ENCODE measurements at regions not wholly inside any gene's neighbourhood (a gene's known extent, or its start where the extent isn't known, plus 50 kb on each side); places are given as distances from the start of the nearest gene placed in this dataset.

- peaks cover 7% of the 10 kb centered on the region for H3K4me1 Mint-ChIP-seq
- no peak overlapping the region for H3K27ac Mint-ChIP-seq
- H3K27me3 Mint-ChIP-seq (ENCODE audit: low read depth): no peaks in the 10 kb centered on the region
Measured at GRCh38 chr11:90392692-90393091, 169.8 kb upstream of the CHORDC1 start.

GRCh38 chr11:90391756-90392155, 168.9 kb upstream of the CHORDC1 start:
- no peak for DNase-seq (ENCODE audit: low spot score in 2 of 2, unreplicated experiment in 2 of 2)

More at GRCh38 chr11:90392692-90393091, 169.8 kb upstream of the CHORDC1 start:
- no peak for TF ChIP-seq CTCF (IDR thresholded peaks at IDR 0.05; ENCODE audit: unreplicated experiment)
- no peaks in the 10 kb centered on the region for H3K36me3 Mint-ChIP-seq
- no peak for DNase-seq (ENCODE audit: low spot score in 2 of 2, unreplicated experiment in 2 of 2)
- no peak overlapping the region for H3K4me3 Mint-ChIP-seq
- H3K9me3 Mint-ChIP-seq: peaks cover 15% of the 10 kb centered on the region

GRCh38 chr11:90380206-90380605, 157.4 kb upstream of the CHORDC1 start:
- Mint-ChIP-seq H3K4me1 (no peaks in the 10 kb centered on the region), H3K27ac (no peak overlapping the region), H3K9me3 (peaks cover 14% of the 10 kb centered on the region), H3K36me3 (peaks cover 2% of the 10 kb centered on the region), H3K4me3 (no peak overlapping the region), H3K27me3 (ENCODE audit: low read depth) (no peaks in the 10 kb centered on the region)
- no peak for DNase-seq (ENCODE audit: low spot score in 2 of 2, unreplicated experiment in 2 of 2)
- no peak for TF ChIP-seq CTCF (IDR thresholded peaks at IDR 0.05; ENCODE audit: unreplicated experiment)

More at GRCh38 chr11:90391756-90392155, 168.9 kb upstream of the CHORDC1 start:
- no peak overlapping the region for H3K4me3 Mint-ChIP-seq
- peaks cover 7% of the 10 kb centered on the region for H3K4me1 Mint-ChIP-seq
- TF ChIP-seq CTCF (IDR thresholded peaks at IDR 0.05; ENCODE audit: unreplicated experiment): no peak
- no peak overlapping the region for H3K27ac Mint-ChIP-seq
- H3K36me3 Mint-ChIP-seq: no peaks in the 10 kb centered on the region
- peaks cover 15% of the 10 kb centered on the region for H3K9me3 Mint-ChIP-seq
- H3K27me3 Mint-ChIP-seq (ENCODE audit: low read depth): no peaks in the 10 kb centered on the region

- Mint-ChIP-seq H3K9me3 (peaks cover 17% of the 10 kb centered on the region), H3K27ac (no peak overlapping the region), H3K27me3 (ENCODE audit: low read depth) (no peaks in the 10 kb centered on the region), H3K4me1 (no peaks in the 10 kb centered on the region), H3K36me3 (peaks cover 3% of the 10 kb centered on the region), H3K4me3 (no peak overlapping the region)
- DNase-seq (ENCODE audit: low spot score in 2 of 2, unreplicated experiment in 2 of 2): no peak
- TF ChIP-seq CTCF (IDR thresholded peaks at IDR 0.05; ENCODE audit: unreplicated experiment): no peak
Measured at GRCh38 chr11:90373971-90374370, 151.1 kb upstream of the CHORDC1 start.

GRCh38 chr11:90364527-90364926, 141.7 kb upstream of the CHORDC1 start:
- no peak for DNase-seq (ENCODE audit: low spot score in 2 of 2, unreplicated experiment in 2 of 2)
- no peaks in the 10 kb centered on the region for H3K36me3 Mint-ChIP-seq
- H3K4me3 Mint-ChIP-seq: no peak overlapping the region
- no peaks in the 10 kb centered on the region for H3K9me3 Mint-ChIP-seq
- H3K27ac Mint-ChIP-seq: no peak overlapping the region
- H3K27me3 Mint-ChIP-seq (ENCODE audit: low read depth): no peaks in the 10 kb centered on the region
- TF ChIP-seq CTCF (IDR thresholded peaks at IDR 0.05; ENCODE audit: unreplicated experiment): no peak
- peaks cover 2% of the 10 kb centered on the region for H3K4me1 Mint-ChIP-seq

- no peak overlapping the region for H3K27ac Mint-ChIP-seq
- H3K9me3 Mint-ChIP-seq: peaks cover 3% of the 10 kb centered on the region
- H3K4me1 Mint-ChIP-seq: peaks cover 2% of the 10 kb centered on the region
- H3K4me3 Mint-ChIP-seq: no peak overlapping the region
- TF ChIP-seq CTCF (IDR thresholded peaks at IDR 0.05; ENCODE audit: unreplicated experiment): no peak
- no peak for DNase-seq (ENCODE audit: low spot score in 2 of 2, unreplicated experiment in 2 of 2)
- H3K36me3 Mint-ChIP-seq: no peaks in the 10 kb centered on the region
- no peaks in the 10 kb centered on the region for H3K27me3 Mint-ChIP-seq (ENCODE audit: low read depth)
Measured at GRCh38 chr11:90363739-90364138, 140.9 kb upstream of the CHORDC1 start.

Measured in mesothelial cell of epicardium (in vitro differentiated cells).